Osteoblast (primary cell): ENCODE measurements at regions not wholly inside any gene's neighbourhood (a gene's known extent, or its start where the extent isn't known, plus 50 kb on each side); places are given as distances from the start of the nearest gene placed in this dataset.
"Not testable (repeated sequence)": the region's sequence is repeated elsewhere in the genome, so short reads cannot be mapped to it uniquely, and the experiment has no call there.

Experiments used
- DNase-seq: peaks from one replicate; pipeline ENCODE4 v3.0.0; 2011; ENCODE audit warnings: low spot score, mixed read lengths; ENCODE audit not compliant: insufficient read length; ENCODE audit errors: missing footprints
- H2AFZ ChIP-seq: 2 replicates; pipeline ENCODE4 v1.6.0; 2011; ENCODE audit warnings: mild to moderate bottlenecking, low read length
- H3K27ac ChIP-seq: 2 replicates; pipeline ENCODE4 v1.5.1; 2011; ENCODE audit warnings: mild to moderate bottlenecking, low read depth, low read length, moderate library complexity
- H3K27me3 ChIP-seq: 2 replicates; pipeline ENCODE4 v1.6.0; 2012; ENCODE audit warnings: mild to moderate bottlenecking, control low read depth, inconsistent platforms, low read length, moderate library complexity; ENCODE audit not compliant: insufficient read depth
- H3K36me3 ChIP-seq: 2 replicates; pipeline ENCODE4 v1.5.1; 2011; ENCODE audit warnings: mild to moderate bottlenecking, low read length, control low read depth, moderate library complexity; ENCODE audit not compliant: insufficient read depth
- H3K4me1 ChIP-seq: 2 replicates; pipeline ENCODE4 v1.5.1; 2011; ENCODE audit warnings: mild to moderate bottlenecking, low read length, control low read depth, moderate library complexity; ENCODE audit not compliant: insufficient read depth
- H3K4me2 ChIP-seq: 2 replicates; pipeline ENCODE4 v1.6.0; 2011; ENCODE audit warnings: mild to moderate bottlenecking, low read length; ENCODE audit not compliant: insufficient read depth
- H3K4me3 ChIP-seq: fragments of 200-600 bp; sonication (generic); 3 replicates; pipeline ENCODE4 v1.5.1; 2012; ENCODE audit warnings: mild to moderate bottlenecking, low read length, inconsistent platforms; ENCODE audit not compliant: insufficient read depth
- H3K79me2 ChIP-seq: 2 replicates; pipeline ENCODE4 v1.6.0; 2012; ENCODE audit warnings: mild to moderate bottlenecking, low read length, control low read depth, inconsistent platforms; ENCODE audit not compliant: insufficient read depth
- H3K9me3 ChIP-seq: 2 replicates; pipeline ENCODE4 v1.5.1; 2011; ENCODE audit warnings: low read depth, low read length, control low read depth
- H4K20me1 ChIP-seq: 2 replicates; pipeline ENCODE4 v1.6.0; 2012; ENCODE audit warnings: mild to moderate bottlenecking, low read length, control low read depth; ENCODE audit not compliant: insufficient read depth
- CTCF ChIP-seq: IDR thresholded peaks from 2 replicates; pipeline ENCODE4 v1.5.1; 2011; ENCODE audit warnings: mild to moderate bottlenecking, low read depth, low read length, moderate library complexity; ENCODE audit errors: extremely low read depth

DNA sequence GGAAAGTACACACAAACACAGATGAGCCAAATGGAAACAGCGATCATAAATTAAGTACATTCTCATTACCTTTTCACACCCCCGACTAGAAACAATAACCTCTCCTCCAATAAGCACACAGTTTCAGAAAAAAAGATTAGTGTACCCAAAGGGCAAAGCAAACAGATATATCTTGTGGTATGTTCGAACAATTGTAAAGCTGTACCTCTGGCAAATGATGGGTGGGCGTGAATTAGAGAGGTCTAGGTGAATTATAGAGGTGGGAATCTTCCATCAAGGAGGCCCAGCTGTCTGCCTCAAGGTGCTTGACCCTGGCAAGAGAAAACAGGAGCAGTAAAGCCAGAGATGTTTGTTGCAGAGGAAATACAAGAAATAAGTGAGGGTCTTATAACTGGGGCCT is 715.3 kb upstream of the NEGR1 start:
- Histone ChIP-seq H4K20me1 (no peaks in the 10 kb centered on the region), H3K27ac (no peak overlapping the region), H2AFZ (no peak overlapping the region), H3K4me2 (no peak overlapping the region), H3K79me2 (no peaks in the 10 kb centered on the region), H3K9me3 (no peaks in the 10 kb centered on the region), H3K4me3 (no peak overlapping the region), H3K36me3 (no peaks in the 10 kb centered on the region), H3K27me3 (no peaks in the 10 kb centered on the region), H3K4me1 (no peaks in the 10 kb centered on the region)
- DNase-seq = no peak
- TF ChIP-seq CTCF = no peak

DNA sequence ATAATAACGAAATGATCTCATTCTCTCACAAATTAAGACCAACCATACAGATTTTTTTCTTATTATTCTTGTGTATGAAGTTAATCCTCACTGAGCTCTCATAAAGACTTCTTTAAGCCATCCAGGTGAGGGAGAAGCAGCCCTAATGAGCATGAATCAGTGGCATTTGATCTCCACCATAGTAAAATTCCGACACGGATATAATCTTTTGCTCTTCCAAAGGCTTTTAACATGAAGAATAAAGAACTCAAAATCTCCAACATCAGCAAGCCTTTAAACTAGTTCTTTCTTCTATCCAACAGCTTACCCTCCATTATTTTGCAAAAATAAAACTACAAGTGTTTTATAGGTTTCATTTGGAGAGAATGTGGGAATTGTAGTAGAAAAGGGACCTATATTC is 714.7 kb upstream of the NEGR1 start:
- DNase-seq = no peak
- Histone ChIP-seq H3K9me3 (no peaks in the 10 kb centered on the region), H3K79me2 (no peaks in the 10 kb centered on the region), H4K20me1 (no peaks in the 10 kb centered on the region), H3K27ac (no peak overlapping the region), H2AFZ (no peak overlapping the region), H3K4me1 (no peaks in the 10 kb centered on the region), H3K36me3 (no peaks in the 10 kb centered on the region), H3K4me3 (no peak overlapping the region), H3K27me3 (no peaks in the 10 kb centered on the region), H3K4me2 (no peak overlapping the region)
- no peak for TF ChIP-seq CTCF

DNA sequence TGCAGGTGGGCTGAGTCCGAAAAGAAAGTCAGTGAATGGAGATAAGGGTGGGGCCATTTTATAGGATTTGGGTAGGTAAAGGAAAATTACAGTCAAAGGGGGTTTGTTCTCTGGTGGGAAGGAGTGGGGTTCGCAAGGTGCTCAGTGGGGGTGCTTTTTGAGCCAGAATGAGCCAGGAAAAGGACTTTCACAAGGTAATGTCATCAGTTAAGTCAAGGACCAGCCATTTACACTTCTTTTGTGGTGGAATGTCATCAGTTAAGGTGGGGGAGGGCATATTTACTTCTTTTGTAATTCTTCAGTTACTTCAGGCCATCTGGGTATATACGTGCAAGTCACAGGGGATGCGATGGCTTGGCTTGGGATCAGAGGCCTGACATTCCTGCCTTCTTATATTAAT is 705.5 kb upstream of the NEGR1 start:
- H3K36me3 ChIP-seq, H3K4me1 ChIP-seq, H4K20me1 ChIP-seq, DNase-seq, H2AFZ ChIP-seq, H3K9me3 ChIP-seq, H3K4me3 ChIP-seq, H3K4me2 ChIP-seq, H3K79me2 ChIP-seq, H3K27me3 ChIP-seq, H3K27ac ChIP-seq: not testable (repeated sequence)

DNA sequence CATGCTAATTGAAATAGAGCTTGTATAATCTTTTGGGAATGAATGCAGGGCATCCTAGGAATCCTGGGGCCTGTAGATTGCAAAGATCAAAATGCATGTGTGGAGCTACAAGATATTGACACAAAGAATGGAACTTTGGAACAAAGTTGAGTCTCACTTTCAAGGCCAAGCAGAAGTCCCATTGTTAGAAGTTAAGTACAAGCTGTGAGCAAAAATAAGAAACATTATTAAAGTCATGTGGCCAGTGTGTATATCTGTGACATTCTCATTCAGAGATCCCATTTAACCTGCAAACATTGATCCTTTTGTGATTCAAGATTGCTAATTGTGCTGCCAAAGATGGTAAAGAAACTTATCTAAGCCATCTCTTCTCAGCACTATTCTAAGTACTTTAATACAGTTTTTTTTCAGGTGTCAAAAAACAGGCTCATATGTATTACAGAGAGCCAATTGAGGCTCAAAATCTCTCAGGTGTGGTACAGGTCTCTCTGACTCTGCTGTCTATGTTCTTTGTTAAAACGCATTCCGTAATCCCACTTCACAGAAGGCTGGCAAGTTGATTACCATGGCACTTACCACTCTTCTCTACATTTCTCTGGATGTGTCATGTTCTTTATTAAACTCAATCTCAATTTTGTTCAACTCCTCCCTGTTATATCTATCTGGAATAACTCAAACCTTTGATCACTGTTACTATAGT is 704.4 kb upstream of the NEGR1 start:
- DNase-seq = no peak
- H3K27ac ChIP-seq = no peak overlapping the region
- H2AFZ ChIP-seq = no peak overlapping the region
- no peak overlapping the region for H3K4me3 ChIP-seq
- H3K4me2 ChIP-seq = no peak overlapping the region
- no peaks in the 10 kb centered on the region for H3K4me1 ChIP-seq
- no peaks in the 10 kb centered on the region for H3K27me3 ChIP-seq
- no peak for TF ChIP-seq CTCF
- H3K9me3 ChIP-seq = no peaks in the 10 kb centered on the region
- H3K79me2 ChIP-seq = no peaks in the 10 kb centered on the region
- H4K20me1 ChIP-seq = no peaks in the 10 kb centered on the region
- no peaks in the 10 kb centered on the region for H3K36me3 ChIP-seq

DNA sequence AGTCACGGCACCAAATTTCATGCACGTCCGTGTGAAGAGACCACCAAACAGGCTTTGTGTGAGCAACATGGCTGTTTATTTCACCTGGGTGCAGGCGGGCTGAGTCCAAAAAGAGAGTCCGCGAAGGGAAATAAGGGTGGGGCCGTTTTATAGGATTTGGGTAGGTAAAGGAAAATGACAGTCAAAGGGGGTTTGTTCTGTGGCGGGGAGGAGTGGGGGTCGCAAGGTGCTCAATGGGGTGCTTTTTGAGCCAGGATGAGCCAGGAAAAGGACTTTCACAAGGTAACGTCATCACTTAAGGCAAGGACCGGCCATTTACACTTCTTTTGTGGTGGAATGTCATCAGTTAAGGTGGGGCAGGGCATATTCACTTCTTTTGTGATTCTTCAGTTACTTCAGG is 702.7 kb upstream of the NEGR1 start:
- not testable (repeated sequence) for H3K27ac ChIP-seq, H3K79me2 ChIP-seq, H3K4me3 ChIP-seq, H2AFZ ChIP-seq, H3K9me3 ChIP-seq, H3K4me2 ChIP-seq, H3K36me3 ChIP-seq, DNase-seq, H4K20me1 ChIP-seq, H3K4me1 ChIP-seq, H3K27me3 ChIP-seq

GRCh38 chr1:72983011-72983410 is 700.7 kb upstream of the NEGR1 start:
- H3K4me1 ChIP-seq, H3K79me2 ChIP-seq, DNase-seq, H3K27ac ChIP-seq, H3K9me3 ChIP-seq, H3K4me2 ChIP-seq, H2AFZ ChIP-seq, H3K36me3 ChIP-seq, H3K4me3 ChIP-seq, H3K27me3 ChIP-seq, H4K20me1 ChIP-seq: not testable (repeated sequence)
